ENCODE measurements at regions not wholly inside any gene's neighbourhood (a gene's known extent, or its start where the extent isn't known, plus 50 kb on each side); places are given as distances from the start of the nearest gene placed in this dataset.
A peak's percentile ranks its signal among the peaks of the same experiment; 100 is the strongest.

GRCh38 chrX:85569096-85569495 lies 189.6 kb upstream of the POF1B start:
- no peaks in the 10 kb centered on the region for H3K79me1 ChIP-seq (ENCODE audit: low read depth, low read length)
- DNase-seq (ENCODE audit: low read depth in 1 of 2, low spot score in 2 of 2) (no peak), FAIRE-seq (peak; percentile 60)
- no peak overlapping the region for H3K4me2 ChIP-seq (ENCODE audit: insufficient read depth in 1 of 2, low read depth in 2 of 2, low read length in 2 of 2)
- H4K8ac ChIP-seq (ENCODE audit: extremely low read depth, insufficient read depth, low read length), result no peak overlapping the region
- H3K4ac ChIP-seq (replicated peaks; ENCODE audit: insufficient read length, low read depth, low read length), result no peak overlapping the region
- no peaks in the 10 kb centered on the region for H3K27me3 ChIP-seq (replicated peaks in 1 of 4; ENCODE audit: control insufficient read depth in 3 of 4, extremely low read depth in 1 of 4, insufficient read depth in 3 of 4, low read length in 3 of 4)
- peaks cover 0 to 3% (median 0%) of the 10 kb centered on the region in 4 experiments; a peak in 1 of 7 replicates for H3K4me1 ChIP-seq (replicated peaks in 1 of 4; ENCODE audit: control insufficient read depth in 3 of 4, insufficient read depth in 4 of 4, low read length in 3 of 4)
- no peak overlapping the region for H3K14ac ChIP-seq (ENCODE audit: insufficient read length)
- H3K9ac ChIP-seq (replicated peaks in 1 of 4; ENCODE audit: extremely low read depth in 1 of 4, low read depth in 3 of 4, low read length in 3 of 4), result no peak overlapping the region
- H3K23me2 ChIP-seq (ENCODE audit: low read depth, low read length), result no peaks in the 10 kb centered on the region
- no peaks in the 10 kb centered on the region for H3K9me3 ChIP-seq (ENCODE audit: insufficient read depth in 2 of 2, low read depth in 1 of 2, low read length in 1 of 2)
- H2AFZ ChIP-seq (ENCODE audit: low read length), result no peak overlapping the region
- H3K56ac ChIP-seq (replicated peaks; ENCODE audit: insufficient read length, low read depth, low read length), result no peak overlapping the region
- 92% methylated on average over 1 of the region's 1 CpG; no CpG with 5 or more reads in 1 of the 2 experiments for WGBS, 2 experiments (ENCODE audit: extremely low coverage in 1 of 2, insufficient coverage in 1 of 2, insufficient read length in 1 of 2, insufficient replicate concordance in 2 of 2, low coverage in 1 of 2, low lambda C conversion rate in 2 of 2, missing lambda C conversion rate in 1 of 2)
- no peak overlapping the region for H2BK12ac ChIP-seq (ENCODE audit: low read depth, low read length)
- no peak overlapping the region for H3K23ac ChIP-seq (ENCODE audit: insufficient read length)
- no peak overlapping the region for H3K18ac ChIP-seq (ENCODE audit: extremely low read depth, low read length)
- H3K36me3 ChIP-seq (ENCODE audit: control insufficient read depth in 2 of 4, insufficient read depth in 4 of 4, low read length in 3 of 4), result no peaks in the 10 kb centered on the region
- H2BK120ac ChIP-seq (replicated peaks; ENCODE audit: low read depth, low read length), result no peak overlapping the region
- H3K4me3 ChIP-seq (ENCODE audit: extremely low read depth in 1 of 4, insufficient read depth in 2 of 4, low read depth in 3 of 4, low read length in 4 of 4), result no peak overlapping the region
- H3K27ac ChIP-seq (ENCODE audit: low read depth, low read length), result no peak overlapping the region
- H4K91ac ChIP-seq (replicated peaks; ENCODE audit: insufficient read length, low read length), result no peak overlapping the region
- no peak overlapping the region for H2BK5ac ChIP-seq (ENCODE audit: low read depth, low read length)
- H4K5ac ChIP-seq (ENCODE audit: insufficient read length, low read depth, low read length), result no peak overlapping the region
- POLR2A ChIA-PET (ENCODE audit: partially characterized antibody), result no interaction called here
- H2BK20ac ChIP-seq (ENCODE audit: low read length), result no peak overlapping the region
- H4K20me1 ChIP-seq (replicated peaks in 1 of 2; ENCODE audit: control insufficient read depth in 1 of 2, insufficient read depth in 2 of 2, low read length in 2 of 2), result no peaks in the 10 kb centered on the region
- H3K79me2 ChIP-seq (ENCODE audit: control insufficient read depth in 1 of 2, insufficient read depth in 2 of 2, low read length in 2 of 2), result no peaks in the 10 kb centered on the region
- H2BK15ac ChIP-seq (ENCODE audit: low read length), result no peak overlapping the region
- CTCF ChIA-PET (ENCODE audit: partially characterized antibody), result interaction anchor here (1.0 kb wide), 2 partner anchors 15 to 40 kb away, joined by 3 to 4 read pairs; no protein-coding TSS in a partner anchor
- H2AK5ac ChIP-seq (ENCODE audit: low read depth, low read length), result no peak overlapping the region
- no peak for TF ChIP-seq SIX5 (IDR thresholded peaks at IDR 0.05; ENCODE audit: low read depth, low read length)
- no peak for TF ChIP-seq POU5F1 (IDR thresholded peaks at IDR 0.05; ENCODE audit: low read depth, low read length)
- no peak for TF ChIP-seq RBBP5 (IDR thresholded peaks at IDR 0.05; ENCODE audit: borderline replicate concordance, low read depth, low read length)
- TF ChIP-seq TEAD4 (IDR thresholded peaks at IDR 0.05; ENCODE audit: low read depth, low read length), result no peak
- TF ChIP-seq ATF3 (IDR thresholded peaks at IDR 0.05; ENCODE audit: insufficient read depth, low read depth, low read length), result no peak
